Nephron progenitor cell (in vitro differentiated cells): ENCODE measurements at regions not wholly inside any gene's neighbourhood (a gene's known extent, or its start where the extent isn't known, plus 50 kb on each side); places are given as distances from the start of the nearest gene placed in this dataset.

ENCODE experiments used
- DNase-seq: peaks from one replicate; pipeline ENCODE4 v3.0.0; 2021
- H3K27ac Mint-ChIP-seq: 2 replicates; pipeline ENCODE4 v1.8.0; 2021; ENCODE audit warnings: mild to moderate bottlenecking, moderate library complexity, mixed read lengths
- H3K27me3 Mint-ChIP-seq: 2 replicates; pipeline ENCODE4 v1.8.0; 2021; ENCODE audit warnings: mild to moderate bottlenecking, low read depth, mixed read lengths; ENCODE audit not compliant: poor library complexity
- H3K36me3 Mint-ChIP-seq: 2 replicates; pipeline ENCODE4 v1.8.0; 2021; ENCODE audit warnings: low read depth, mixed read lengths
- H3K4me1 Mint-ChIP-seq: 2 replicates; pipeline ENCODE4 v1.8.0; 2021; ENCODE audit warnings: mixed read lengths
- H3K4me3 Mint-ChIP-seq: 2 replicates; pipeline ENCODE4 v1.8.0; 2021; ENCODE audit warnings: mild to moderate bottlenecking, moderate library complexity, mixed read lengths
- H3K9me3 Mint-ChIP-seq: 2 replicates; pipeline ENCODE4 v1.8.0; 2021; ENCODE audit warnings: mild to moderate bottlenecking, moderate library complexity, mixed read lengths
- TF ChIP-seq, protein P1 (sequence below): fragments of 200-600 bp; sonication (generic); IDR thresholded peaks from 2 replicates; pipeline ENCODE4 v1.5.0; 2021; ENCODE audit warnings: antibody characterized with exemption

DNA sequence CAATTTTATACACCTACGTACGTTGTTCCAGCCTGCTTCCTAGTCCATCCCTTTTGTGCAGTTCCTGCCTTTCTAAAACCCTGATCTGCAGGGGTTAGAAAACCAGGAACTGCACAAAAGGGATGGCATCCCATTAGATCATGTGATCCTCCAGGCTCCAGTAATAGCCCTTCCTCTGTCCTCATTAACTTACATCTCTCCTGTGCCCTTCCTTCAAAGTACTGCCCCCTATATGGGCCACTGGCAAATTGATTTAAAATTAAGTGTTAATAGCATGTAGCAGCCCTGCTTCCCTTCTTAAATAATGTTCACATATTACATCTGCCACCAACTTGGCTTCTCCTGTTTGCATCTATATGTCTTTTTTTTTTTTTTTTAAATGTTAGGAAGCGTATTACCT, 61.3 kb upstream of the NXPH2 start:
- no peaks in the 10 kb centered on the region for H3K9me3 Mint-ChIP-seq

DNA sequence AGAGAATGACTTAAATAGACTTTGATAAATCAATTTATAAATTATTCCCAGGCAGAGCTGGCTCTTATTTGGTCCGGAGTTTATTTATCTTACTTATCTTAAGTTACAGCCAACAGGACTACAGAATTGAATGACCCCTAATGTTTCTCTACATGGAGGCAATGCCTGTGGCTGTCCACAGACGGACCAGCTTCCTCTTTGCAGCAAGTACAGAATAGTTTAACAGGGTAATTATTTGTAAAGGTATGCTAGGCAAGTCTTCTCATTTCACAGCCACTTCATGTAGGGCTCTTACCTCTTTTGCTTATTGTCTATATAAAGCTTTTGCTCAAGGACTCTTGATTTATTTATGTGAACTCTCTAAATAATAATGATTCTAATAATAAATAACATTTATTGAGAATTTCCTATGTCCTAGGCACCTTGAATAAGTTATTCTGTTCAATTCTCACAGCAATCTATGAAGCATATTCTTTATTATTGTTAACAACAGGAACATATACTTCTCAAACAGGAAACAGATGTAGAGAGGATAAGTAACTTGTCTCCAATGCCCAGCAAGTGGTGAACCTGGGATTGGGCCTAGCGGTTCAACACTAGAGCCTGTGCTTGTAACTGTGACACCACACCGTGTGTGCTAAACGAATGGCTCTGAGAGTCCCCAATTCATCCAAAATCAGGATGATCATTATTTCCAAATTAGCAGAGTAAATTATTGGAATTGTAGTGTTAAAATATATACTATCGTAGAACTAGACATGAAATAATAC, 58.8 kb upstream of the NXPH2 start:
- TF ChIP-seq, protein P1, sequence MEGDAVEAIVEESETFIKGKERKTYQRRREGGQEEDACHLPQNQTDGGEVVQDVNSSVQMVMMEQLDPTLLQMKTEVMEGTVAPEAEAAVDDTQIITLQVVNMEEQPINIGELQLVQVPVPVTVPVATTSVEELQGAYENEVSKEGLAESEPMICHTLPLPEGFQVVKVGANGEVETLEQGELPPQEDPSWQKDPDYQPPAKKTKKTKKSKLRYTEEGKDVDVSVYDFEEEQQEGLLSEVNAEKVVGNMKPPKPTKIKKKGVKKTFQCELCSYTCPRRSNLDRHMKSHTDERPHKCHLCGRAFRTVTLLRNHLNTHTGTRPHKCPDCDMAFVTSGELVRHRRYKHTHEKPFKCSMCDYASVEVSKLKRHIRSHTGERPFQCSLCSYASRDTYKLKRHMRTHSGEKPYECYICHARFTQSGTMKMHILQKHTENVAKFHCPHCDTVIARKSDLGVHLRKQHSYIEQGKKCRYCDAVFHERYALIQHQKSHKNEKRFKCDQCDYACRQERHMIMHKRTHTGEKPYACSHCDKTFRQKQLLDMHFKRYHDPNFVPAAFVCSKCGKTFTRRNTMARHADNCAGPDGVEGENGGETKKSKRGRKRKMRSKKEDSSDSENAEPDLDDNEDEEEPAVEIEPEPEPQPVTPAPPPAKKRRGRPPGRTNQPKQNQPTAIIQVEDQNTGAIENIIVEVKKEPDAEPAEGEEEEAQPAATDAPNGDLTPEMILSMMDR = no peak
- Mint-ChIP-seq H3K27ac (no peak overlapping the region), H3K4me3 (no peak overlapping the region), H3K4me1 (no peaks in the 10 kb centered on the region), H3K27me3 (no peaks in the 10 kb centered on the region), H3K9me3 (no peaks in the 10 kb centered on the region), H3K36me3 (no peaks in the 10 kb centered on the region)
- no peak for DNase-seq

More for the DNA sequence above, 61.3 kb upstream of the NXPH2 start:
- DNase-seq = no peak
- no peaks in the 10 kb centered on the region for H3K4me1 Mint-ChIP-seq
- H3K27ac Mint-ChIP-seq = no peak overlapping the region
- H3K27me3 Mint-ChIP-seq = no peaks in the 10 kb centered on the region
- no peaks in the 10 kb centered on the region for H3K36me3 Mint-ChIP-seq
- TF ChIP-seq, protein P1 = no peak
- H3K4me3 Mint-ChIP-seq = no peak overlapping the region

DNA sequence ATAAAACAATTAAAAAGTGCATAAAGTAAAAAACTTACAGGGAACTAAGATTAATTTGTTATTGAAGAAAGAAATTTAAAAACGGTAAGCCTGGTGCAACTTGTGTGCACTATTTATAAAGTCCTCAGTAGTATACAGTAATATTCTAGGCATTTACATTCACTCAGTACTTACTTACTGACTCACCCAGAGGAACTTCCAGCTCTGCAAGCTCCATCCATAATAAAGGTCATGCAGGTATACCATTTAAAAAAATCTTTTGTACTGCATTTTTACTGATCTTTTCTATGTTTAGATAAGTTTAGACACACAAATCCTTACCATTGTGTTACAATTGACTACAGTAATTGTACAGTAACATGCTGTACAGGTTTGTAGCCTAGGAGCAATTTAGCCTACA, 51.5 kb upstream of the NXPH2 start:
- H3K27ac Mint-ChIP-seq = no peak overlapping the region
- H3K4me1 Mint-ChIP-seq = peaks cover 3% of the 10 kb centered on the region
- TF ChIP-seq, protein P1 = no peak
- H3K9me3 Mint-ChIP-seq = no peaks in the 10 kb centered on the region
- no peak overlapping the region for H3K4me3 Mint-ChIP-seq
- peaks cover 3% of the 10 kb centered on the region for H3K27me3 Mint-ChIP-seq
- no peaks in the 10 kb centered on the region for H3K36me3 Mint-ChIP-seq
- no peak for DNase-seq

- H3K27me3 Mint-ChIP-seq = peaks cover 3% of the 10 kb centered on the region
- H3K4me1 Mint-ChIP-seq = peaks cover 3% of the 10 kb centered on the region
- TF ChIP-seq, protein P1 = no peak
- H3K4me3 Mint-ChIP-seq = no peak overlapping the region
- H3K36me3 Mint-ChIP-seq = no peaks in the 10 kb centered on the region
- H3K9me3 Mint-ChIP-seq = no peaks in the 10 kb centered on the region
- no peak overlapping the region for H3K27ac Mint-ChIP-seq
- DNase-seq = no peak
These were observed 51.0 kb upstream of the NXPH2 start for GRCh38 chr2:138831154-138831553.

GRCh38 chr2:138830547-138830946, 50.4 kb upstream of the NXPH2 start:
- Mint-ChIP-seq H3K36me3 (no peaks in the 10 kb centered on the region), H3K27me3 (peaks cover 3% of the 10 kb centered on the region), H3K4me3 (no peak overlapping the region), H3K9me3 (no peaks in the 10 kb centered on the region), H3K27ac (no peak overlapping the region), H3K4me1 (peaks cover 3% of the 10 kb centered on the region)
- TF ChIP-seq, protein P1 = no peak
- DNase-seq = no peak
